ENCODE measurements at regions not wholly inside any gene's neighbourhood (a gene's known extent, or its start where the extent isn't known, plus 50 kb on each side); places are given as distances from the start of the nearest gene placed in this dataset.

GRCh38 chr4:160235285-160235684, 1132.4 kb downstream of the RAPGEF2 start:
- TF ChIP-seq ZNF274 (IDR thresholded peaks at IDR 0.05; ENCODE audit: low read depth, low read length), result no peak
- no peak for TF ChIP-seq CTCF (IDR thresholded peaks at IDR 0.05 in 2 of 3, conservative IDR thresholded peaks at IDR 0.05 in 1 of 3; ENCODE audit: borderline replicate concordance in 1 of 3, insufficient read depth in 1 of 3, low read depth in 2 of 3, low read length in 2 of 3)
- no peak for TF ChIP-seq MAX (IDR thresholded peaks at IDR 0.05)
- TF ChIP-seq POLR2A (IDR thresholded peaks at IDR 0.05; ENCODE audit: borderline replicate concordance, extremely low read depth, insufficient read depth, insufficient read length), result no peak
- no peak for TF ChIP-seq EZH2 (IDR thresholded peaks at IDR 0.05)
- no peak for TF ChIP-seq YY1 (IDR thresholded peaks at IDR 0.05; ENCODE audit: extremely low read depth, insufficient replicate concordance, low read depth, low read length)
- TF ChIP-seq POLR2AphosphoS5 (IDR thresholded peaks at IDR 0.05; ENCODE audit: low read depth, low read length), result no peak
- no peak for TF ChIP-seq EZH2phosphoT487 (IDR thresholded peaks at IDR 0.05; ENCODE audit: borderline replicate concordance)
- no peak for TF ChIP-seq SIN3A (IDR thresholded peaks at IDR 0.05; ENCODE audit: low read depth)
- no peak for TF ChIP-seq SP1 (IDR thresholded peaks at IDR 0.05; ENCODE audit: low read depth)
- no peak for TF ChIP-seq RAD21 (IDR thresholded peaks at IDR 0.05; ENCODE audit: low read depth)
- no peak for TF ChIP-seq ZBTB33 (IDR thresholded peaks at IDR 0.05; ENCODE audit: extremely low read depth, insufficient replicate concordance, low read length)

Data from HCT116 (cell line).